HepG2 (cell line): ENCODE measurements at regions not wholly inside any gene's neighbourhood (a gene's known extent, or its start where the extent isn't known, plus 50 kb on each side); places are given as distances from the start of the nearest gene placed in this dataset.
"Not testable (repeated sequence)": the region's sequence is repeated elsewhere in the genome, so short reads cannot be mapped to it uniquely, and the experiment has no call there.

Source experiments
- CTCF ChIP-seq: sonication (generic); formaldehyde crosslinking; IDR thresholded peaks from 2 replicates; pipeline ENCODE4 v1.5.0; 2020; ENCODE audit warnings: mild to moderate bottlenecking, missing genetic modification reagents, moderate library complexity
- HDAC2 ChIP-seq: sonication (generic); formaldehyde crosslinking; IDR thresholded peaks from 2 replicates; pipeline ENCODE4 v1.4.0; 2020; ENCODE audit warnings: missing genetic modification reagents
- IRF2 ChIP-seq: IDR thresholded peaks from 2 replicates; pipeline ENCODE4 v1.6.1; 2018; ENCODE audit warnings: missing genetic modification reagents, missing compliant biosample characterization
- MNT ChIP-seq: fragments of 450-650 bp; IDR thresholded peaks from 2 replicates; pipeline ENCODE4 v1.6.1; 2016
- PCBP1 ChIP-seq: fragments of 200-400 bp; formaldehyde crosslinking; IDR thresholded peaks from 2 replicates; pipeline ENCODE4 v1.6.1; 2017; ENCODE audit warnings: mild to moderate bottlenecking, low read depth, low read length, borderline replicate concordance
- POLR2AphosphoS2 ChIP-seq: IDR thresholded peaks from 2 replicates; pipeline ENCODE4 v1.6.1; 2011; ENCODE audit warnings: low read depth, low read length, improper control_type of control experiment
- PRMT3 ChIP-seq: sonication (generic); formaldehyde crosslinking; IDR thresholded peaks from 2 replicates; pipeline ENCODE4 v1.8.1; 2022; ENCODE audit warnings: low read depth, mild to moderate bottlenecking, moderate library complexity, missing genetic modification reagents, borderline replicate concordance
- SIN3B ChIP-seq: fragments of 150-350 bp; IDR thresholded peaks from 2 replicates; pipeline ENCODE4 v1.6.1; 2014; ENCODE audit warnings: low read length
- THYN1 ChIP-seq: sonication (generic); formaldehyde crosslinking; IDR thresholded peaks from 2 replicates; pipeline ENCODE4 v1.8.1; 2023; ENCODE audit warnings: low read depth, mild to moderate bottlenecking, moderate library complexity, missing genetic modification reagents, borderline replicate concordance
- ZBTB37 ChIP-seq: sonication (generic); formaldehyde crosslinking; IDR thresholded peaks from 2 replicates; pipeline ENCODE4 v1.4.0; 2020; ENCODE audit warnings: mild to moderate bottlenecking, missing genetic modification reagents
- ZNF121 ChIP-seq: sonication (generic); formaldehyde crosslinking; IDR thresholded peaks from 2 replicates; pipeline ENCODE4 v1.5.0; 2020; ENCODE audit warnings: mild to moderate bottlenecking, missing genetic modification reagents
- ZNF296 ChIP-seq: sonication (generic); formaldehyde crosslinking; conservative IDR thresholded peaks from 2 replicates; pipeline ENCODE4 v1.5.0; 2020; ENCODE audit warnings: mild to moderate bottlenecking, missing genetic modification reagents
- ZSCAN20 ChIP-seq: sonication (generic); formaldehyde crosslinking; IDR thresholded peaks from 2 replicates; pipeline ENCODE4 v1.4.0; 2020; ENCODE audit warnings: missing genetic modification reagents, mild to moderate bottlenecking, borderline replicate concordance

GRCh38 chr2:111377386-111377959, 256.8 kb downstream of the BCL2L11 start:
- TF ChIP-seq HDAC2 (CRISPR knock-in tag); ZBTB37 (CRISPR knock-in tag); SIN3B; MNT; THYN1 (CRISPR knock-in tag); PCBP1; ZSCAN20; POLR2AphosphoS2; ZNF296 (CRISPR knock-in tag); IRF2 (CRISPR knock-in tag); CTCF (CRISPR knock-in tag); ZNF121 (CRISPR knock-in tag); PRMT3 (CRISPR knock-in tag): not testable (repeated sequence)
